ENCODE measurements at regions not wholly inside any gene's neighbourhood (a gene's known extent, or its start where the extent isn't known, plus 50 kb on each side); places are given as distances from the start of the nearest gene placed in this dataset.
"Not testable (repeated sequence)": the region's sequence is repeated elsewhere in the genome, so short reads cannot be mapped to it uniquely, and the experiment has no call there.

- DNase-seq: not testable (repeated sequence)
Measured at GRCh38 chr15:84094720-84095119, 140.9 kb upstream of the GOLGA6L4 start.

GRCh38 chr15:84097053-84097452 lies 138.5 kb upstream of the GOLGA6L4 start:
- not testable (repeated sequence) for DNase-seq

GRCh38 chr15:84098604-84099003 lies 137.0 kb upstream of the GOLGA6L4 start:
- DNase-seq: no peak

- DNase-seq: no peak
Measured at GRCh38 chr15:84099181-84099580, 136.4 kb upstream of the GOLGA6L4 start.

GRCh38 chr15:84103345-84103744 lies 132.2 kb upstream of the GOLGA6L4 start:
- no peak for DNase-seq

- no peak for DNase-seq
Measured at GRCh38 chr15:84104853-84105252, 130.7 kb upstream of the GOLGA6L4 start.

GRCh38 chr15:84108728-84109127 lies 126.8 kb upstream of the GOLGA6L4 start:
- DNase-seq: no peak

GRCh38 chr15:84111575-84111974 lies 124.0 kb upstream of the GOLGA6L4 start:
- no peak for DNase-seq

- no peak for DNase-seq
Measured at GRCh38 chr15:84112025-84112424, 123.5 kb upstream of the GOLGA6L4 start.

GRCh38 chr15:84113919-84114318 lies 121.7 kb upstream of the GOLGA6L4 start:
- no peak for DNase-seq

- DNase-seq: not testable (repeated sequence)
Measured at GRCh38 chr15:84114680-84115079, 120.9 kb upstream of the GOLGA6L4 start.

GRCh38 chr15:84119351-84119750 lies 116.2 kb upstream of the GOLGA6L4 start:
- DNase-seq: not testable (repeated sequence)

GRCh38 chr15:84120903-84121302 lies 114.7 kb upstream of the GOLGA6L4 start:
- not testable (repeated sequence) for DNase-seq

- DNase-seq: not testable (repeated sequence)
Measured at GRCh38 chr15:84128706-84129105, 106.9 kb upstream of the GOLGA6L4 start.

- DNase-seq: not testable (repeated sequence)
Measured at GRCh38 chr15:84130098-84130831, 105.3 kb upstream of the GOLGA6L4 start.

- DNase-seq: not testable (repeated sequence)
Measured at GRCh38 chr15:84135931-84136456, 99.6 kb upstream of the GOLGA6L4 start.

GRCh38 chr15:84142888-84143337 lies 92.7 kb upstream of the GOLGA6L4 start:
- DNase-seq: peak; percentile 71

GRCh38 chr15:84143753-84144314 lies 91.7 kb upstream of the GOLGA6L4 start:
- DNase-seq: no peak

GRCh38 chr15:84144946-84145345 lies 90.6 kb upstream of the GOLGA6L4 start:
- DNase-seq: not testable (repeated sequence)

- not testable (repeated sequence) for DNase-seq
Measured at GRCh38 chr15:84146299-84146698, 89.3 kb upstream of the GOLGA6L4 start.

- not testable (repeated sequence) for DNase-seq
Measured at GRCh38 chr15:84147307-84147706, 88.3 kb upstream of the GOLGA6L4 start.

- DNase-seq: no peak
Measured at GRCh38 chr15:84151205-84151931, 84.2 kb upstream of the GOLGA6L4 start.

- DNase-seq: not testable (repeated sequence)
Measured at GRCh38 chr15:84152381-84152979, 83.1 kb upstream of the GOLGA6L4 start.

All from central memory CD4-positive, alpha-beta T cell (primary cell).